Brain microvascular endothelial cell (primary cell): ENCODE measurements at regions not wholly inside any gene's neighbourhood (a gene's known extent, or its start where the extent isn't known, plus 50 kb on each side); places are given as distances from the start of the nearest gene placed in this dataset.

Experiments
- DNase-seq: peaks from one replicate; pipeline ENCODE4 v3.0.0-alpha.2; 2020
- H3K27ac ChIP-seq: fragments of 250-450 bp; sonication (Bioruptor Pico); 2 replicates; pipeline ENCODE4 v1.5.1; 2020; ENCODE audit warnings: mild to moderate bottlenecking, moderate library complexity
- H3K27me3 ChIP-seq: fragments of 250-450 bp; sonication (Bioruptor Pico); replicated peaks from 2 replicates; pipeline ENCODE4 v1.5.1; 2020; ENCODE audit warnings: mild to moderate bottlenecking
- H3K36me3 ChIP-seq: fragments of 250-450 bp; sonication (Bioruptor Pico); replicated peaks from 2 replicates; pipeline ENCODE4 v1.5.1; 2020; ENCODE audit warnings: mild to moderate bottlenecking
- H3K4me3 ChIP-seq: 2 replicates; pipeline ENCODE4 v1.5.1; 2011; ENCODE audit warnings: low read depth, mild to moderate bottlenecking, control low read depth, low read length, moderate library complexity
- CTCF ChIP-seq: IDR thresholded peaks from 2 replicates; pipeline ENCODE4 v1.5.1; 2011; ENCODE audit warnings: low read depth, mild to moderate bottlenecking, moderate library complexity, low read length, control low read depth, inconsistent platforms; ENCODE audit errors: missing control alignments
- in situ Hi-C: cut with HindIII; loops from 2 replicates; pipeline ENCODE4 v1.10.0; 2017; ENCODE audit warnings: low sequenced_read_pairs, low pct_ligation_motif_present

- no peak for TF ChIP-seq CTCF
- H3K4me3 ChIP-seq, result no peak overlapping the region
- H3K27ac ChIP-seq, result no peak overlapping the region
- no peaks in the 10 kb centered on the region for H3K36me3 ChIP-seq
- H3K27me3 ChIP-seq, result no peaks in the 10 kb centered on the region
- in situ Hi-C loops, result no loop called here
- no peak for DNase-seq
Observed at GRCh38 chr10:24150853-24151252, 58.1 kb upstream of the KIAA1217 start.

GRCh38 chr10:24152270-24152669 lies 56.7 kb upstream of the KIAA1217 start:
- TF ChIP-seq CTCF, result no peak
- H3K27ac ChIP-seq, result no peak overlapping the region
- no peaks in the 10 kb centered on the region for H3K27me3 ChIP-seq
- H3K36me3 ChIP-seq, result no peaks in the 10 kb centered on the region
- in situ Hi-C loops, result no loop called here
- H3K4me3 ChIP-seq, result no peak overlapping the region
- no peak for DNase-seq

- TF ChIP-seq CTCF, result no peak
- in situ Hi-C loops, result no loop called here
Observed at GRCh38 chr10:24153031-24153430, 55.9 kb upstream of the KIAA1217 start.

GRCh38 chr10:24153537-24153936 lies 55.4 kb upstream of the KIAA1217 start:
- Histone ChIP-seq H3K27me3 (no peaks in the 10 kb centered on the region), H3K36me3 (no peaks in the 10 kb centered on the region), H3K4me3 (no peak overlapping the region), H3K27ac (no peak overlapping the region)
- no peak for DNase-seq
- no peak for TF ChIP-seq CTCF
- in situ Hi-C loops, result no loop called here

More at GRCh38 chr10:24153031-24153430, 55.9 kb upstream of the KIAA1217 start:
- H3K27me3 ChIP-seq, result no peaks in the 10 kb centered on the region
- no peak for DNase-seq
- no peaks in the 10 kb centered on the region for H3K36me3 ChIP-seq
- H3K4me3 ChIP-seq, result no peak overlapping the region
- no peak overlapping the region for H3K27ac ChIP-seq

GRCh38 chr10:24156686-24157085 lies 52.3 kb upstream of the KIAA1217 start:
- Histone ChIP-seq H3K36me3 (no peaks in the 10 kb centered on the region), H3K27me3 (no peaks in the 10 kb centered on the region), H3K4me3 (no peak overlapping the region), H3K27ac (no peak overlapping the region)
- TF ChIP-seq CTCF, result no peak
- DNase-seq, result no peak
- in situ Hi-C loops, result no loop called here

- in situ Hi-C loops, result no loop called here
- no peak for TF ChIP-seq CTCF
- Histone ChIP-seq H3K36me3 (no peaks in the 10 kb centered on the region), H3K27me3 (no peaks in the 10 kb centered on the region), H3K4me3 (no peak overlapping the region), H3K27ac (no peak overlapping the region)
- no peak for DNase-seq
Observed at GRCh38 chr10:24157567-24157966, 51.4 kb upstream of the KIAA1217 start.
